22Rv1 (cell line): ENCODE measurements at regions not wholly inside any gene's neighbourhood (a gene's known extent, or its start where the extent isn't known, plus 50 kb on each side); places are given as distances from the start of the nearest gene placed in this dataset.

Experiments
- H3K27ac ChIP-seq: fragments of 450-650 bp; 2 replicates; pipeline ENCODE4 v1.5.1; 2017
- ZFX ChIP-seq: fragments of 450-650 bp; IDR thresholded peaks from 2 replicates; pipeline ENCODE4 v1.6.1; 2017; ENCODE audit warnings: antibody characterized with exemption, borderline replicate concordance

DNA sequence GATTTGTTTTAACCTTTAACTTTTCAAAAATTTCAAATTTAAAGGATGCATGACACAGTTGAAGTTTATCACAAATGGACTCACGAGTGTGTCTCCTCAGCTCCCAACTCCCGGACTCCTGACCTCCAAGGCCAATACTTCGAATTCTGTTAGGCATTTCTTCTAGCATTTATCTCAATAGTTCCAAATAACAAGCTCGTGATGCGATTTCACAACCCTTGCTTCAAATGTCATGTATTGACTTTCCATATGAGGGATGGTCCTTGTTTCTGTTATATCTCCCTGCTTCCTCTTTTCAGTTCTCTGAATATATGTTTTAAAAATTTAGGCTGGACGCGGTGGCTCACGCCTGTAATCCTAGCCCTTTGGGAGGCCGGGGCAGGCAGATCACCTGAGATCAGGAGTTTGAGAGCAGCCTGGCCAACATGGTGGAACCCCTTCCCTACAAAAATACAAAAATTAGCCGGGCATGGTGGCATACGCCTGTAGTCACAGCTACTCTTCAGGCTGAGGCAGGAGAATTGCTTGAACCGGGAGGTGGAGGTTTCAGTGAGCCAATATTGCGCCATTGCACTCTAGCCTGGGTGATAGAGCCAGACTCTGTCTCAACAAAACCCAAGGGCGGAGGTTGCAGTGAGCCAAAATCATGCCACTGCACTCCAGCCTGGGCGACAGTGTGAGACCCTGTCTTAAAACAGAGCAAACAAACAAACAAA lies 52.0 kb upstream of the TINAGL1 start:
- H3K27ac ChIP-seq, result no peak overlapping the region
- TF ChIP-seq ZFX, result no peak
